ENCODE measurements at regions not wholly inside any gene's neighbourhood (a gene's known extent, or its start where the extent isn't known, plus 50 kb on each side); places are given as distances from the start of the nearest gene placed in this dataset.

DNA sequence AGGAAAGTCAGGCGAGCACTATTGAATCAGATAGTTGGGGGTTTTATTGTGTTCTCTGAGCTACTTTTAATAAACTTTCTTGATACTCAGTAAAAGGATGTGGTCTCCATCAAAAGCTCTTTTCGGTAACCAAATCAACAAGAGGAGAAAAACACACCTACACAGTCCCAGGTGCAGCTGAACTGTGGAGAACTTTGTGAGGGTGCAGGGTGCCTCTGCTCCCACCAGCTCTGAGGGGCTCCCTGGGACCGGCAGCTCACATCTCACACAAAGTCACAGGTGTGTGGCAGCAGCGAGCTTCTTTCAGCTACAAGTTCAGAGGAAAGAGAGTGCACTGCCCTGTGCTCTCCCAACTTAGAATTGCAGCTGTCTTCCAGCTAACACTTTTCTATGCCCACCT, 650.4 kb downstream of the RNF144A start:
- Histone ChIP-seq H3K36me3 (ENCODE audit: insufficient read depth) (no peaks in the 10 kb centered on the region), H3K4me3 (IDR thresholded peaks at IDR 0.05; ENCODE audit: insufficient read depth, low read depth, low read length) (no peak overlapping the region), H3K4me2 (no peak overlapping the region), H3K27ac (no peak overlapping the region), H3K27me3 (ENCODE audit: insufficient read depth, low read depth) (no peaks in the 10 kb centered on the region), H3K9ac (no peak overlapping the region), H3K79me2 (ENCODE audit: insufficient read depth, low read depth) (no peaks in the 10 kb centered on the region), H4K20me1 (ENCODE audit: insufficient read depth) (no peaks in the 10 kb centered on the region), H3K4me1 (ENCODE audit: low read depth, poor library complexity, severe bottlenecking) (no peaks in the 10 kb centered on the region), H2AFZ (ENCODE audit: low read depth) (no peak overlapping the region)
- TF ChIP-seq, protein P1, sequence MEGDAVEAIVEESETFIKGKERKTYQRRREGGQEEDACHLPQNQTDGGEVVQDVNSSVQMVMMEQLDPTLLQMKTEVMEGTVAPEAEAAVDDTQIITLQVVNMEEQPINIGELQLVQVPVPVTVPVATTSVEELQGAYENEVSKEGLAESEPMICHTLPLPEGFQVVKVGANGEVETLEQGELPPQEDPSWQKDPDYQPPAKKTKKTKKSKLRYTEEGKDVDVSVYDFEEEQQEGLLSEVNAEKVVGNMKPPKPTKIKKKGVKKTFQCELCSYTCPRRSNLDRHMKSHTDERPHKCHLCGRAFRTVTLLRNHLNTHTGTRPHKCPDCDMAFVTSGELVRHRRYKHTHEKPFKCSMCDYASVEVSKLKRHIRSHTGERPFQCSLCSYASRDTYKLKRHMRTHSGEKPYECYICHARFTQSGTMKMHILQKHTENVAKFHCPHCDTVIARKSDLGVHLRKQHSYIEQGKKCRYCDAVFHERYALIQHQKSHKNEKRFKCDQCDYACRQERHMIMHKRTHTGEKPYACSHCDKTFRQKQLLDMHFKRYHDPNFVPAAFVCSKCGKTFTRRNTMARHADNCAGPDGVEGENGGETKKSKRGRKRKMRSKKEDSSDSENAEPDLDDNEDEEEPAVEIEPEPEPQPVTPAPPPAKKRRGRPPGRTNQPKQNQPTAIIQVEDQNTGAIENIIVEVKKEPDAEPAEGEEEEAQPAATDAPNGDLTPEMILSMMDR (conservative IDR thresholded peaks at IDR 0.05; ENCODE audit: low read depth, low read length): no peak

DNA sequence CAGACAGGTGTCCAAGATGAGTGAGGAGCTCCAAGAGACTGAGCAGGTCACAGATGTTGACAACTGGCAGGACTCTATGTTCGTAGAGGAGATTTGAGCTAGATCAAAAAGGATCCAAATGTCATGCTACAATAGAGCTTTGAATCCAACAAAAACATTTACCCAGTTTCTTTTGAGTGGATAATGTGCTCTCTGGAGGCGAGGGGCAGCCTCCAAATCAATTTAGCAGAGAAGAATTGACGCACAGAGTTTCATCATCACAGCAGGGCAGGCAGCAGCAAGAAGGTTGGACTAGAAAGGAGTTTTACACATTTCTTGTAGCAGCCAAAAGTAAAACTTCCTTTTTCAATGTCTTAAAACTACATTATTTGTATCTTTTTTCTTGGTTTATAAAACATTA, 653.0 kb downstream of the RNF144A start:
- Histone ChIP-seq H4K20me1 (ENCODE audit: insufficient read depth) (no peaks in the 10 kb centered on the region), H3K4me3 (IDR thresholded peaks at IDR 0.05; ENCODE audit: insufficient read depth, low read depth, low read length) (no peak overlapping the region), H3K27me3 (ENCODE audit: insufficient read depth, low read depth) (no peaks in the 10 kb centered on the region), H3K27ac (no peak overlapping the region), H3K36me3 (ENCODE audit: insufficient read depth) (no peaks in the 10 kb centered on the region), H3K4me2 (no peak overlapping the region), H3K9ac (no peak overlapping the region), H2AFZ (ENCODE audit: low read depth) (no peak overlapping the region), H3K4me1 (ENCODE audit: low read depth, poor library complexity, severe bottlenecking) (no peaks in the 10 kb centered on the region), H3K79me2 (ENCODE audit: insufficient read depth, low read depth) (no peaks in the 10 kb centered on the region)
- TF ChIP-seq, protein P1 (conservative IDR thresholded peaks at IDR 0.05; ENCODE audit: low read depth, low read length): no peak

DNA sequence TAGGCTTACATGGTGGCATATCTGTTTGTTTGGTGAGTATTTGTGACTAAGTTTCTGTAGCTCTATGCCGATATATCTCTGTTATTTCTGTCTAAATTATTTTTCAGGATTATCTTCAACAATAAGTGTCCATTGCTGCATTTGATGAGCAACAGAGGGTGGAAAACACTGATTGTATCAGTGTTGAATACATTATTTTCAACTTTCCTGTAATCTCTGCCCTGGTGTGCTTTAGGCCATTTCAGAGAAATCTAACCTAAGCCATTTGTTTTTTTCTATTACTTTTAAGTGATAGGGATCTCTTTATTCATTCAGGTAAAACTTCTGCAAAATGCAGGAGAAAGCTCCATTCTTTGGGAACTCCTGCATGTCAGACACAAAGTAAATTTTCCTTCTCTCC, 654.5 kb downstream of the RNF144A start:
- no peaks in the 10 kb centered on the region for H3K4me1 ChIP-seq (ENCODE audit: low read depth, poor library complexity, severe bottlenecking)
- no peaks in the 10 kb centered on the region for H4K20me1 ChIP-seq (ENCODE audit: insufficient read depth)
- no peaks in the 10 kb centered on the region for H3K36me3 ChIP-seq (ENCODE audit: insufficient read depth)
- H3K79me2 ChIP-seq (ENCODE audit: insufficient read depth, low read depth): no peaks in the 10 kb centered on the region
- H3K27me3 ChIP-seq (ENCODE audit: insufficient read depth, low read depth): no peaks in the 10 kb centered on the region
- H3K4me3 ChIP-seq (IDR thresholded peaks at IDR 0.05; ENCODE audit: insufficient read depth, low read depth, low read length): no peak overlapping the region
- no peak overlapping the region for H2AFZ ChIP-seq (ENCODE audit: low read depth)
- no peak overlapping the region for H3K27ac ChIP-seq
- H3K9ac ChIP-seq: no peak overlapping the region
- no peak overlapping the region for H3K4me2 ChIP-seq
- TF ChIP-seq, protein P1 (conservative IDR thresholded peaks at IDR 0.05; ENCODE audit: low read depth, low read length): no peak

DNA sequence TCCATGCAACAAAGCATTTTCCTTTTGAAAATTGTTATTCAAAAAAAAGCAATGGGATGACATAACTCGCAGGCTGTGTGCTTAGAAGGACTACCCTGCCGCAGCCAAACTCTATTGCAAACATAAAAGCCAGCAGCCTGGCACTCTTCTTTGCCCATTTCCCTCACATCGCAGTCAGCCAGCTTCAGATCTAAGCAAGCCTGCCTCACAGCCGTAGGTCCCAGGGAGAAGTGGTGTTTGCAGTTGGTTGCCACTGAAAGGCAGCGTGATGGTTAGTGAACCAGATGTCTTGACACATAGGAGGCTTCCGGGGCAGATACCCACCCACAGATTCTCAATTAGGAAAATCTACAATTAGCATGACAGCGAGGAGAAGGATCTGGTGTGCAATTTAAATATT, 655.2 kb downstream of the RNF144A start:
- no peak overlapping the region for H3K4me2 ChIP-seq
- H3K4me3 ChIP-seq (IDR thresholded peaks at IDR 0.05; ENCODE audit: insufficient read depth, low read depth, low read length): no peak overlapping the region
- H3K79me2 ChIP-seq (ENCODE audit: insufficient read depth, low read depth): no peaks in the 10 kb centered on the region
- H2AFZ ChIP-seq (ENCODE audit: low read depth): no peak overlapping the region
- H3K4me1 ChIP-seq (ENCODE audit: low read depth, poor library complexity, severe bottlenecking): no peaks in the 10 kb centered on the region
- no peak overlapping the region for H3K9ac ChIP-seq
- no peaks in the 10 kb centered on the region for H4K20me1 ChIP-seq (ENCODE audit: insufficient read depth)
- H3K36me3 ChIP-seq (ENCODE audit: insufficient read depth): no peaks in the 10 kb centered on the region
- no peaks in the 10 kb centered on the region for H3K27me3 ChIP-seq (ENCODE audit: insufficient read depth, low read depth)
- no peak overlapping the region for H3K27ac ChIP-seq
- TF ChIP-seq, protein P1 (conservative IDR thresholded peaks at IDR 0.05; ENCODE audit: low read depth, low read length): no peak

Data from KMS-11 (cell line).